C4-2B (cell line): ENCODE measurements at regions not wholly inside any gene's neighbourhood (a gene's known extent, or its start where the extent isn't known, plus 50 kb on each side); places are given as distances from the start of the nearest gene placed in this dataset.

Source experiments
- H3K27ac ChIP-seq: fragments of 450-650 bp; 2 replicates; pipeline ENCODE4 v1.5.1; 2017
- CTCF ChIP-seq: fragments of 450-650 bp; conservative IDR thresholded peaks from 2 replicates; pipeline ENCODE4 v1.5.1; 2017; ENCODE audit warnings: mild to moderate bottlenecking
- ZFX ChIP-seq: fragments of 450-650 bp; IDR thresholded peaks from 2 replicates; pipeline ENCODE4 v1.6.1; 2017

- H3K27ac ChIP-seq: no peak overlapping the region
- TF ChIP-seq ZFX (no peak), CTCF (no peak)
Measured at GRCh38 chr10:44662051-44662450, 249.1 kb upstream of the TMEM72 start.

GRCh38 chr10:44668336-44668735, 242.8 kb upstream of the TMEM72 start:
- TF ChIP-seq ZFX (no peak), CTCF (no peak)
- H3K27ac ChIP-seq: no peak overlapping the region

- H3K27ac ChIP-seq: no peak overlapping the region
- TF ChIP-seq ZFX: no peak
Measured at GRCh38 chr10:44671319-44671718, 239.8 kb upstream of the TMEM72 start.

- H3K27ac ChIP-seq: no peak overlapping the region; the same call in 1 of the 2 replicates
- TF ChIP-seq ZFX (no peak), CTCF (no peak)
Measured at GRCh38 chr10:44673245-44673983, 237.7 kb upstream of the TMEM72 start.

GRCh38 chr10:44674536-44675386, 236.4 kb upstream of the TMEM72 start:
- TF ChIP-seq CTCF (no peak), ZFX (no peak)
- peak overlapping the region; percentile 73; the same call in 1 of the 2 replicates for H3K27ac ChIP-seq

- H3K27ac ChIP-seq: peak overlapping the region; percentile 50; the same call in 1 of the 2 replicates
- TF ChIP-seq CTCF: peak; percentile 11; the same call in 1 of the 2 replicates
- no peak for TF ChIP-seq ZFX
Measured at GRCh38 chr10:44675387-44675874, 235.7 kb upstream of the TMEM72 start.

GRCh38 chr10:44680764-44681163, 230.4 kb upstream of the TMEM72 start:
- no peak for TF ChIP-seq CTCF
- no peak for TF ChIP-seq ZFX
- no peak overlapping the region for H3K27ac ChIP-seq
